ENCODE measurements at regions not wholly inside any gene's neighbourhood (a gene's known extent, or its start where the extent isn't known, plus 50 kb on each side); places are given as distances from the start of the nearest gene placed in this dataset.

DNA sequence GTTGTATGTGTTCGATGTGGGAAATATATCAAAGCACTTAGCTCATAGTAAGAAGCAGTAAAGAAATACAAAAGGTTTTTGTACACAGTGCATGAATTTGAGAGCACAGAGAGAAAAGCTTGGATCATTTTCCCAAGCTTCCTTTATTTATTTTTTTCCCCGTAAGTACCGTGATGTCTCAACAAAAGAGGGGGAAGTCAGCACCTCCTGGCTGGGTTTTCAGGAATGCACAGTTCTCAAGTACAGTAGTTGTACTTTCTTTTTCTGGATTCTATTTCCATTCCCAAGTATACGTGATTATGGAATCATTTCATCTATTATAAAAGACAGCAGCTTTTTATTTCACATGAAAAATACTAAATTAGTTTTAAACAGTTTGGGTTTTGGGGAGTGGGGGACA lies 171.5 kb upstream of the EDNRA start:
- TF ChIP-seq, protein P1, sequence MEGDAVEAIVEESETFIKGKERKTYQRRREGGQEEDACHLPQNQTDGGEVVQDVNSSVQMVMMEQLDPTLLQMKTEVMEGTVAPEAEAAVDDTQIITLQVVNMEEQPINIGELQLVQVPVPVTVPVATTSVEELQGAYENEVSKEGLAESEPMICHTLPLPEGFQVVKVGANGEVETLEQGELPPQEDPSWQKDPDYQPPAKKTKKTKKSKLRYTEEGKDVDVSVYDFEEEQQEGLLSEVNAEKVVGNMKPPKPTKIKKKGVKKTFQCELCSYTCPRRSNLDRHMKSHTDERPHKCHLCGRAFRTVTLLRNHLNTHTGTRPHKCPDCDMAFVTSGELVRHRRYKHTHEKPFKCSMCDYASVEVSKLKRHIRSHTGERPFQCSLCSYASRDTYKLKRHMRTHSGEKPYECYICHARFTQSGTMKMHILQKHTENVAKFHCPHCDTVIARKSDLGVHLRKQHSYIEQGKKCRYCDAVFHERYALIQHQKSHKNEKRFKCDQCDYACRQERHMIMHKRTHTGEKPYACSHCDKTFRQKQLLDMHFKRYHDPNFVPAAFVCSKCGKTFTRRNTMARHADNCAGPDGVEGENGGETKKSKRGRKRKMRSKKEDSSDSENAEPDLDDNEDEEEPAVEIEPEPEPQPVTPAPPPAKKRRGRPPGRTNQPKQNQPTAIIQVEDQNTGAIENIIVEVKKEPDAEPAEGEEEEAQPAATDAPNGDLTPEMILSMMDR (IDR thresholded peaks at IDR 0.05; ENCODE audit: extremely low read depth, low read depth, low read length) = no peak
- Histone ChIP-seq H3K27me3 (ENCODE audit: insufficient read depth, low read length) (no peaks in the 10 kb centered on the region), H3K27ac (ENCODE audit: low read depth, low read length) (no peak overlapping the region), H4K20me1 (ENCODE audit: insufficient read depth, low read length) (no peaks in the 10 kb centered on the region), H3K4me3 (ENCODE audit: insufficient read depth, low read length) (no peak overlapping the region), H3K9me3 (ENCODE audit: low read depth, low read length) (no peaks in the 10 kb centered on the region), H3K4me2 (ENCODE audit: insufficient read depth, low read length) (no peak overlapping the region), H2AFZ (ENCODE audit: low read length) (no peak overlapping the region), H3K36me3 (ENCODE audit: insufficient read depth, low read length) (no peaks in the 10 kb centered on the region), H3K79me2 (ENCODE audit: insufficient read depth, low read length) (no peaks in the 10 kb centered on the region), H3K4me1 (ENCODE audit: insufficient read depth, low read length) (peaks cover 3% of the 10 kb centered on the region)
- peak; percentile 69 for DNase-seq (ENCODE audit: insufficient read length, low spot score, missing footprints)

DNA sequence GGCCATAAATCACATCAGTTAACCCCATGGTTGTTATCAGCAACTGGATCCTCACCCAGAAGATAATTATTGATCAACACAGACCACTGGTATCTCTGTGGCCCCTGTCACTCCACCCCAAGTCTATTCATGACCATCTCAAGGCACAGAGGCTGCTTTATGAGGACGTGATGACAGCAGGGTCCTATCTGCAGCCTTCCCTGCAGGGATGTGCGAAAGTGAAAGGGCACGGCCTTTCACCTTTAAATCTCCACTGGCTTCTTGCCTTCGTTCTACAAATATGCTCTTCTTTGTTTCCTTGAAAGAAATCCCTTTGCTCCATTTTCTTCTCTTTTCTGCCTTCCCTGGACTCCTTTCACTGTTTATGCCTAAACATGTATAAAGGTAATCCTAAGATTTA lies 170.6 kb upstream of the EDNRA start:
- Histone ChIP-seq H3K9me3 (ENCODE audit: low read depth, low read length) (no peaks in the 10 kb centered on the region), H2AFZ (ENCODE audit: low read length) (no peak overlapping the region), H3K27me3 (ENCODE audit: insufficient read depth, low read length) (no peaks in the 10 kb centered on the region), H3K4me2 (ENCODE audit: insufficient read depth, low read length) (no peak overlapping the region), H3K27ac (ENCODE audit: low read depth, low read length) (no peak overlapping the region), H3K4me1 (ENCODE audit: insufficient read depth, low read length) (peaks cover 3% of the 10 kb centered on the region), H3K36me3 (ENCODE audit: insufficient read depth, low read length) (no peaks in the 10 kb centered on the region), H3K79me2 (ENCODE audit: insufficient read depth, low read length) (no peaks in the 10 kb centered on the region), H3K4me3 (ENCODE audit: insufficient read depth, low read length) (no peak overlapping the region), H4K20me1 (ENCODE audit: insufficient read depth, low read length) (no peaks in the 10 kb centered on the region)
- TF ChIP-seq, protein P1 (IDR thresholded peaks at IDR 0.05; ENCODE audit: extremely low read depth, low read depth, low read length) = no peak
- DNase-seq (ENCODE audit: insufficient read length, low spot score, missing footprints) = no peak

DNA sequence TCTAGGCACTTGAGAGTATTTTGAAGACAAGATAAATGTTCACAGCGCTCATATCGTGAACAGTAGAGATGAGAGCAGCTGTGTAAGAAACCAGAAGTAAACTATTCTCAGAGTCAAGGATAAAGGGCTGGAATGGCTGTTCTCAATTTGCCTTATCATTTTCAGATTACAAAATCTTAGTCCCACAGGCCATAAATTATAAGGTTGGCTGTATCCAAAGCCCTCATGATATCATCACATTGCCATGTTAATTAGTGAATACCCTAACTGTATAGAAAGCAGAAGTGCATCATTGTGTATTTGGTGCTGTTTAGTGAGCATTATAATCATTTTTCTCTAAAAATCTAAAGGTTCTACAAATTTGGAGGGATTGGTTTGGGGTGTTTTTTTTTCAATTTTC lies 168.9 kb upstream of the EDNRA start:
- TF ChIP-seq, protein P1 (IDR thresholded peaks at IDR 0.05; ENCODE audit: extremely low read depth, low read depth, low read length) = no peak
- H3K9me3 ChIP-seq (ENCODE audit: low read depth, low read length) = no peaks in the 10 kb centered on the region
- H3K4me3 ChIP-seq (ENCODE audit: insufficient read depth, low read length) = no peak overlapping the region
- peaks cover 3% of the 10 kb centered on the region for H3K4me1 ChIP-seq (ENCODE audit: insufficient read depth, low read length)
- no peak overlapping the region for H3K27ac ChIP-seq (ENCODE audit: low read depth, low read length)
- no peaks in the 10 kb centered on the region for H4K20me1 ChIP-seq (ENCODE audit: insufficient read depth, low read length)
- no peaks in the 10 kb centered on the region for H3K27me3 ChIP-seq (ENCODE audit: insufficient read depth, low read length)
- DNase-seq (ENCODE audit: insufficient read length, low spot score, missing footprints) = no peak
- H3K4me2 ChIP-seq (ENCODE audit: insufficient read depth, low read length) = no peak overlapping the region
- H2AFZ ChIP-seq (ENCODE audit: low read length) = no peak overlapping the region
- H3K36me3 ChIP-seq (ENCODE audit: insufficient read depth, low read length) = no peaks in the 10 kb centered on the region
- H3K79me2 ChIP-seq (ENCODE audit: insufficient read depth, low read length) = no peaks in the 10 kb centered on the region

DNA sequence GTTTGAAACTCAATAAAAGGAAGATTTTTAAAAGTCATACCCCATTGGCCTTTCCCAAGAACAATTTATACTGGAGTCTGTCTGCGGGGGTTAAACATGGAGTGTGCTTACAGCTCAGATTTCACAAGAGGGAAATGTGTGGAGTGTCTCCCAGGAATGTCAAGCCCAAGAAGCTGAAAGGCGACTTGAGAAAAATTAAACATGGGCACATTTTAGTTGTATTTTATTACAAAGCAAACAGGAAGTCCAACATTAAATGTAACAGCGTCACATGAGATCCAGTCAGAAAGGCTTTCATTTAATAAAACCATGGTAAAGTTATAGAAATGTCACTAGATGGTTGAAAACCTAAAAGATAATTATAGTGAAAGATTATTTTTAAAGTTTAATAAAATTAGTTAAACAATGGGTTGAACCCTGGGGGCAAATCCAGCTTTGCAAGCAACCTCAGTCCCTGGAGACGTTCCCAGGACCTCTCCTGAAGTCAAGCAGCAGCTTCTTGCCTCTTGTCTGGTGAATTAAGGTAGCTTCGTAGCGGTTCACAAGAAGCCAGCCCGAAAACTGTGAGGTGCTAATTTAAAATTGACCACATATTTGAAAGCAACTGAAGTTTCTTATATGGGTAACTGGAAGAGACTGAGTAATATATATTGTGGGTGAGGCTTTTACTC lies 168.4 kb upstream of the EDNRA start:
- no peaks in the 10 kb centered on the region for H3K9me3 ChIP-seq (ENCODE audit: low read depth, low read length)

More for the DNA sequence above, 168.4 kb upstream of the EDNRA start:
- Histone ChIP-seq H3K4me3 (ENCODE audit: insufficient read depth, low read length) (no peak overlapping the region), H3K36me3 (ENCODE audit: insufficient read depth, low read length) (no peaks in the 10 kb centered on the region), H3K79me2 (ENCODE audit: insufficient read depth, low read length) (no peaks in the 10 kb centered on the region), H3K4me2 (ENCODE audit: insufficient read depth, low read length) (peak overlapping the region; percentile 12), H3K27ac (ENCODE audit: low read depth, low read length) (no peak overlapping the region), H4K20me1 (ENCODE audit: insufficient read depth, low read length) (no peaks in the 10 kb centered on the region), H3K27me3 (ENCODE audit: insufficient read depth, low read length) (no peaks in the 10 kb centered on the region), H3K4me1 (ENCODE audit: insufficient read depth, low read length) (peaks cover 3% of the 10 kb centered on the region), H2AFZ (ENCODE audit: low read length) (peak overlapping the region; percentile 27)
- no peak for DNase-seq (ENCODE audit: insufficient read length, low spot score, missing footprints)
- TF ChIP-seq, protein P1 (IDR thresholded peaks at IDR 0.05; ENCODE audit: extremely low read depth, low read depth, low read length) = no peak
